GM06990 (cell line): ENCODE measurements at regions not wholly inside any gene's neighbourhood (a gene's known extent, or its start where the extent isn't known, plus 50 kb on each side); places are given as distances from the start of the nearest gene placed in this dataset.

Experiments
- DNase-seq: peaks from one replicate; pipeline ENCODE4 v3.0.0-alpha.2; 2011; ENCODE audit not compliant: insufficient read length; ENCODE audit errors: extremely low read depth
- H3K27me3 ChIP-seq: replicated peaks from 2 replicates; pipeline ENCODE4 v1.6.0; 2011; ENCODE audit warnings: low read length; ENCODE audit not compliant: control insufficient read depth, insufficient read depth
- H3K36me3 ChIP-seq: 2 replicates; pipeline ENCODE4 v1.5.1; 2011; ENCODE audit warnings: low read length; ENCODE audit not compliant: control insufficient read depth, insufficient read depth
- H3K4me3 ChIP-seq: replicated peaks from 2 replicates; pipeline ENCODE4 v1.5.1; 2011; ENCODE audit warnings: low read depth, mild to moderate bottlenecking, control low read depth, low read length
- TF ChIP-seq, protein P1 (sequence below): IDR thresholded peaks from 2 replicates; pipeline ENCODE4 v1.5.1; 2011; ENCODE audit warnings: low read length, control low read depth, mild to moderate bottlenecking, inconsistent platforms; ENCODE audit not compliant: insufficient read depth, poor library complexity, severe bottlenecking

DNA sequence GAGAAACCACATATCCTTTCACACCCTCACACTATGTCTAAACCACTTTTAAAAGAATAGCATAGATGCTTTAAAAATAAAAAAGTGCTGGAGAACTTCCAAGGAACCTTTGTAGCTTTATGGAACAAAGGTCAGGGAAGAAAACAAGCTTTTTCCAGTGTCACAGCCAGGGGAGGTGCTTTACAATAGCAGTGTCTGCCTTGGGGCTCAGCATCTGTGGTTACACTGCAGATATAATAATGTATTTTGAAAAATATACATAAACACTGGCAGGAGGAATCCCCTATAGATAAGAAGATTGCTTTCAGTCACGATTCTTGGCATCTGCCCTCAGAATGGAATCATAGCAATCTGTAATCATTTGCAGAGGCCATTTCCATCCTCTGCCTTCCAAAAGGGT lies 362.4 kb upstream of the LRRC3B start:
- Histone ChIP-seq H3K36me3 (no peaks in the 10 kb centered on the region), H3K27me3 (no peaks in the 10 kb centered on the region), H3K4me3 (no peak overlapping the region)
- TF ChIP-seq, protein P1, sequence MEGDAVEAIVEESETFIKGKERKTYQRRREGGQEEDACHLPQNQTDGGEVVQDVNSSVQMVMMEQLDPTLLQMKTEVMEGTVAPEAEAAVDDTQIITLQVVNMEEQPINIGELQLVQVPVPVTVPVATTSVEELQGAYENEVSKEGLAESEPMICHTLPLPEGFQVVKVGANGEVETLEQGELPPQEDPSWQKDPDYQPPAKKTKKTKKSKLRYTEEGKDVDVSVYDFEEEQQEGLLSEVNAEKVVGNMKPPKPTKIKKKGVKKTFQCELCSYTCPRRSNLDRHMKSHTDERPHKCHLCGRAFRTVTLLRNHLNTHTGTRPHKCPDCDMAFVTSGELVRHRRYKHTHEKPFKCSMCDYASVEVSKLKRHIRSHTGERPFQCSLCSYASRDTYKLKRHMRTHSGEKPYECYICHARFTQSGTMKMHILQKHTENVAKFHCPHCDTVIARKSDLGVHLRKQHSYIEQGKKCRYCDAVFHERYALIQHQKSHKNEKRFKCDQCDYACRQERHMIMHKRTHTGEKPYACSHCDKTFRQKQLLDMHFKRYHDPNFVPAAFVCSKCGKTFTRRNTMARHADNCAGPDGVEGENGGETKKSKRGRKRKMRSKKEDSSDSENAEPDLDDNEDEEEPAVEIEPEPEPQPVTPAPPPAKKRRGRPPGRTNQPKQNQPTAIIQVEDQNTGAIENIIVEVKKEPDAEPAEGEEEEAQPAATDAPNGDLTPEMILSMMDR = no peak
- DNase-seq = no peak

- no peak for DNase-seq
- Histone ChIP-seq H3K36me3 (no peaks in the 10 kb centered on the region), H3K27me3 (no peaks in the 10 kb centered on the region), H3K4me3 (no peak overlapping the region)
- TF ChIP-seq, protein P1 = no peak
Observed at GRCh38 chr3:26264708-26265107, 357.9 kb upstream of the LRRC3B start.

GRCh38 chr3:26271848-26272247 lies 350.7 kb upstream of the LRRC3B start:
- no peaks in the 10 kb centered on the region for H3K36me3 ChIP-seq
- no peaks in the 10 kb centered on the region for H3K27me3 ChIP-seq
- TF ChIP-seq, protein P1 = no peak
- no peak for DNase-seq
- no peak overlapping the region for H3K4me3 ChIP-seq

- no peak overlapping the region for H3K4me3 ChIP-seq
- TF ChIP-seq, protein P1 = no peak
- DNase-seq = no peak
- no peaks in the 10 kb centered on the region for H3K27me3 ChIP-seq
- no peaks in the 10 kb centered on the region for H3K36me3 ChIP-seq
Observed at GRCh38 chr3:26273196-26273595, 349.4 kb upstream of the LRRC3B start.

DNA sequence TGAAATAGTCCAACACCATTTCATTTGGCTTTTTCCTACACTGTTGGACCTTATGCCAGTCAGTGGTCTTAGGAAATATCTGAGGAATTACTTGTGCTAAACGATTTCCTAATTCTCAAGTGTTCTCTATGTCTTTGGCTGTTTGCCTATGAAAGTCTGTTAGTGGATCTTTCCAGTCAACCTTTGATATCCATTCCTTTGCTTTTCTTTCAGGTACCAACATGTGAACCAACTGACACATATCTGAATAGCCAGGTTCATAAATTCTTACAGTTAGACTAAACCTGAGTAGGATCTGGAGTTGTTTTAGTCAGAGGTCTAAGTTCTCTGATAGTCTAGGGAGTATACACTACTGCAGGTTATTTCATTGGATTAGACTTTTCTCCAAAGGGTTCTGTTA lies 343.5 kb upstream of the LRRC3B start:
- TF ChIP-seq, protein P1 = no peak
- DNase-seq = no peak
- no peak overlapping the region for H3K4me3 ChIP-seq

GRCh38 chr3:26280517-26280916 lies 342.1 kb upstream of the LRRC3B start:
- TF ChIP-seq, protein P1 = no peak
- Histone ChIP-seq H3K4me3 (no peak overlapping the region), H3K27me3 (no peaks in the 10 kb centered on the region), H3K36me3 (no peaks in the 10 kb centered on the region)
- DNase-seq = no peak

More for the DNA sequence above, 343.5 kb upstream of the LRRC3B start:
- H3K36me3 ChIP-seq = no peaks in the 10 kb centered on the region
- no peaks in the 10 kb centered on the region for H3K27me3 ChIP-seq
